ENCODE measurements at regions not wholly inside any gene's neighbourhood (a gene's known extent, or its start where the extent isn't known, plus 50 kb on each side); places are given as distances from the start of the nearest gene placed in this dataset.

DNA sequence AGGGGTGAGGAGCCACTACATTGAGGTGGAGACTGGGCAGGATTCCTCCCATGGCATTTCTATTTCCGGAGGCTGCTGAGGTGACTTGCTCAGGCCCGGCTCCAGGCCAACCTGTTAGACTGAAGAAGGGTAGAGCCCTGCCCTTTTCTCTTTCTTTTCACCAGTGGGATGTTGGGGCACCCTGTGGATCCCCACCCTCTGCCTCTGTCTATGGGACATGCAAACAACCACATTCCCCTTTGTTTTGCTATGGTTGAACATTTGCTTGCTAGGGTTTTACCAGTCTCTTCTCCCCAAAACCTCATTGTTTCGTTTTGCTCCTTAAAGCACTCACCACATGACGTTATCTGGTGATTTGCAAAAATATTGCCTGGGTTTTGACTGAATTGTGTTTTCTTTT lies 183.3 kb downstream of the ARL4C start:
- H3K4me1 ChIP-seq (ENCODE audit: insufficient read depth, low read length, severe bottlenecking), result peaks cover 21% of the 10 kb centered on the region
- no peak overlapping the region for H3K9ac ChIP-seq (ENCODE audit: low read length)
- no peaks in the 10 kb centered on the region for H3K79me2 ChIP-seq (ENCODE audit: insufficient read depth, low read length)
- H3K36me3 ChIP-seq (ENCODE audit: insufficient read depth, low read length), result no peaks in the 10 kb centered on the region
- no peaks in the 10 kb centered on the region for H3K9me2 ChIP-seq (ENCODE audit: low read depth, low read length)
- H4K20me1 ChIP-seq (ENCODE audit: insufficient read depth, low read length), result no peaks in the 10 kb centered on the region
- H3K4me2 ChIP-seq (ENCODE audit: low read length), result no peak overlapping the region
- no peak overlapping the region for H3K27ac ChIP-seq (ENCODE audit: low read depth, low read length, poor library complexity, severe bottlenecking)
- H3K4me3 ChIP-seq (ENCODE audit: low read depth, low read length, poor library complexity, severe bottlenecking), result no peak overlapping the region
- no peaks in the 10 kb centered on the region for H3K27me3 ChIP-seq (ENCODE audit: insufficient read depth, low read length)
- H3K9me3 ChIP-seq (ENCODE audit: low read length), result no peaks in the 10 kb centered on the region
- TF ChIP-seq, protein P1, sequence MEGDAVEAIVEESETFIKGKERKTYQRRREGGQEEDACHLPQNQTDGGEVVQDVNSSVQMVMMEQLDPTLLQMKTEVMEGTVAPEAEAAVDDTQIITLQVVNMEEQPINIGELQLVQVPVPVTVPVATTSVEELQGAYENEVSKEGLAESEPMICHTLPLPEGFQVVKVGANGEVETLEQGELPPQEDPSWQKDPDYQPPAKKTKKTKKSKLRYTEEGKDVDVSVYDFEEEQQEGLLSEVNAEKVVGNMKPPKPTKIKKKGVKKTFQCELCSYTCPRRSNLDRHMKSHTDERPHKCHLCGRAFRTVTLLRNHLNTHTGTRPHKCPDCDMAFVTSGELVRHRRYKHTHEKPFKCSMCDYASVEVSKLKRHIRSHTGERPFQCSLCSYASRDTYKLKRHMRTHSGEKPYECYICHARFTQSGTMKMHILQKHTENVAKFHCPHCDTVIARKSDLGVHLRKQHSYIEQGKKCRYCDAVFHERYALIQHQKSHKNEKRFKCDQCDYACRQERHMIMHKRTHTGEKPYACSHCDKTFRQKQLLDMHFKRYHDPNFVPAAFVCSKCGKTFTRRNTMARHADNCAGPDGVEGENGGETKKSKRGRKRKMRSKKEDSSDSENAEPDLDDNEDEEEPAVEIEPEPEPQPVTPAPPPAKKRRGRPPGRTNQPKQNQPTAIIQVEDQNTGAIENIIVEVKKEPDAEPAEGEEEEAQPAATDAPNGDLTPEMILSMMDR (IDR thresholded peaks at IDR 0.05; ENCODE audit: low read length), result no peak
- no peak for TF ChIP-seq EZH2 (IDR thresholded peaks at IDR 0.05; ENCODE audit: borderline replicate concordance, low read length)
- no peak overlapping the region for H2AFZ ChIP-seq (ENCODE audit: low read length)
- no peaks in the 10 kb centered on the region for H3F3A ChIP-seq (ENCODE audit: insufficient read depth, low read length)

DNA sequence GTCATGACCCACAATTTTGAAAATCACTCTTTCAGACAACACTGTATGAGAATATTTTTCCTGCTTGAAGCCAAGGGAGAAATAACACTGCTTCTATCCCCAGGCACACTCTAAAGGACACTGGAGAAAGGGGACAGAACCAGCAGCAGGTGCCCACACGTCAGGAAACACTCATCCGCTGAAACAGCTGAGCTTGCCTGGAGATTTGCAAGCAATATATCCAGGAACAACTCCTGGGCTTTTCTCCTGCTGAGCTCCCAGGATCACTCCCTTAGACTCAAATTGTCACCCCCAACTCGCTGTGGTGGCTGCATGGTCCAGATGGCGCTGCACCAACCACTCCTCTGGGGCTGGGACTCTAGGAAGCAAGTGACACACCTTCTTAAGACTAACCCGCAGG lies 186.7 kb downstream of the ARL4C start:
- no peak overlapping the region for H2AFZ ChIP-seq (ENCODE audit: low read length)
- no peaks in the 10 kb centered on the region for H3K9me3 ChIP-seq (ENCODE audit: low read length)
- H3K27ac ChIP-seq (ENCODE audit: low read depth, low read length, poor library complexity, severe bottlenecking), result no peak overlapping the region
- H3F3A ChIP-seq (ENCODE audit: insufficient read depth, low read length), result no peaks in the 10 kb centered on the region
- H3K27me3 ChIP-seq (ENCODE audit: insufficient read depth, low read length), result no peaks in the 10 kb centered on the region
- H4K20me1 ChIP-seq (ENCODE audit: insufficient read depth, low read length), result no peaks in the 10 kb centered on the region
- no peaks in the 10 kb centered on the region for H3K79me2 ChIP-seq (ENCODE audit: insufficient read depth, low read length)
- no peak overlapping the region for H3K9ac ChIP-seq (ENCODE audit: low read length)
- no peak overlapping the region for H3K4me3 ChIP-seq (ENCODE audit: low read depth, low read length, poor library complexity, severe bottlenecking)
- peaks cover 30% of the 10 kb centered on the region for H3K4me1 ChIP-seq (ENCODE audit: insufficient read depth, low read length, severe bottlenecking)
- no peaks in the 10 kb centered on the region for H3K9me2 ChIP-seq (ENCODE audit: low read depth, low read length)
- no peak overlapping the region for H3K4me2 ChIP-seq (ENCODE audit: low read length)
- no peak for TF ChIP-seq EZH2 (IDR thresholded peaks at IDR 0.05; ENCODE audit: borderline replicate concordance, low read length)
- TF ChIP-seq, protein P1 (IDR thresholded peaks at IDR 0.05; ENCODE audit: low read length), result no peak
- no peaks in the 10 kb centered on the region for H3K36me3 ChIP-seq (ENCODE audit: insufficient read depth, low read length)

DNA sequence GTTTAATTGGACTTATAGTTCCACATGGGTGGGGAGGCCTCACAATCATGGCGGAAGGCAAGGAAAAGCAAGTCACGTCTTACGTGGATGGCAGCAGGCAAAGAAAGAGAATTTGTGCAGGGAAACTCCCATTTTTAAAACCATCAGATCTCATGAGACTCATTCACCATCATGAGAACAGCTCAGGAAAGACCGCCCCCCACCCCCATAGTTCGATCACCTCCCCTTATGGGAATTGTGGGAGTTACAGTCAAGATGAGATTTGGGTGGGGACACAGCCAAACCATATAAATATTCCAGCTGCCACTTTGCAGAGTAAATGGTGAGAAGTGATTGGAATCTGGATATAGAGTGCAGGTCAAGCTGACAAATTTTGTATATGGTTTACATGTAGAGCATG lies 187.4 kb downstream of the ARL4C start:
- H3K4me1 ChIP-seq (ENCODE audit: insufficient read depth, low read length, severe bottlenecking), result peaks cover 30% of the 10 kb centered on the region
- TF ChIP-seq, protein P1 (IDR thresholded peaks at IDR 0.05; ENCODE audit: low read length), result no peak
- no peak for TF ChIP-seq EZH2 (IDR thresholded peaks at IDR 0.05; ENCODE audit: borderline replicate concordance, low read length)
- H3K79me2 ChIP-seq (ENCODE audit: insufficient read depth, low read length), result no peaks in the 10 kb centered on the region
- no peak overlapping the region for H3K4me2 ChIP-seq (ENCODE audit: low read length)
- no peaks in the 10 kb centered on the region for H3F3A ChIP-seq (ENCODE audit: insufficient read depth, low read length)
- peak overlapping the region; percentile 77 for H3K27ac ChIP-seq (ENCODE audit: low read depth, low read length, poor library complexity, severe bottlenecking)
- H3K9me2 ChIP-seq (ENCODE audit: low read depth, low read length), result no peaks in the 10 kb centered on the region
- H3K9ac ChIP-seq (ENCODE audit: low read length), result no peak overlapping the region
- no peaks in the 10 kb centered on the region for H4K20me1 ChIP-seq (ENCODE audit: insufficient read depth, low read length)
- H3K27me3 ChIP-seq (ENCODE audit: insufficient read depth, low read length), result no peaks in the 10 kb centered on the region
- H2AFZ ChIP-seq (ENCODE audit: low read length), result no peak overlapping the region
- H3K36me3 ChIP-seq (ENCODE audit: insufficient read depth, low read length), result no peaks in the 10 kb centered on the region
- H3K4me3 ChIP-seq (ENCODE audit: low read depth, low read length, poor library complexity, severe bottlenecking), result no peak overlapping the region
- no peaks in the 10 kb centered on the region for H3K9me3 ChIP-seq (ENCODE audit: low read length)
